ENCODE measurements at regions not wholly inside any gene's neighbourhood (a gene's known extent, or its start where the extent isn't known, plus 50 kb on each side); places are given as distances from the start of the nearest gene placed in this dataset.
"Not testable (repeated sequence)": the region's sequence is repeated elsewhere in the genome, so short reads cannot be mapped to it uniquely, and the experiment has no call there.

DNA sequence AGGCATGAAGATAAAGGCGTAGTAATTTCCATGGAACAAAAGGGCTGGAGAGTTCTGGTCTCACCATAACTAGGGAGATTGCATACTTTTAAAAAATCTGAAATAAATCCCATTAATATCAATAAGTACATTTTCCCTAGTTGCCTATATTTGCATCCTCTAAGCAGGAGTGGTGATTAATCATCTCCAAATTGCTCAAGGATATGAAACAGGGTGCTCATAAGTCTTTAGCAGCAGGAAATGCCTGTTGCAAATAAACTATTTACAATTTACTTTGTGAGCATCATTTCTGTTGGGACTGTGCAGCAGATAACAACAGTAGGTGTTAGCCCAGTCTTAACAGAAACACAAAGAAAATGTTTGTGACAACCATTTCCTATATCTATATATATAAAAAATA is 92.4 kb upstream of the TMEM178A start:
- no peak for DNase-seq (ENCODE audit: low spot score)

DNA sequence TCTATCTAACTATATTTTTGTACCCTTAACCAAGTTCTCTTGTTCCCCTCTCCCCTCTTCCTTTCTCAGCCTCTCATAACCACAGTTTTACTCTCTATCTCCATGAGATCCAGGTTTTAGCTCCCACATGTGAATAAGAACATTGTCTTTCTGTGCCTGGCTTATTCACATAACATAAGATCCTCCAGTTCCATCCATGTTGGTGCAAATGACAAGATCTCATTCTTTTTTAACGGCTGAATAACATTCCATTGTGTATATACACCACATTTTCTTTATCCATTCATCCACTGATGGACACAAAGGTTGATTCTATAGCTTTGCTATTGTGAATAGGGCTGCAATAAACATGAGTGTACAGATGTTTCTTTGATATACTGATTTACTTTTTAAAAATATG is 83.9 kb upstream of the TMEM178A start:
- DNase-seq (ENCODE audit: low spot score), result no peak

DNA sequence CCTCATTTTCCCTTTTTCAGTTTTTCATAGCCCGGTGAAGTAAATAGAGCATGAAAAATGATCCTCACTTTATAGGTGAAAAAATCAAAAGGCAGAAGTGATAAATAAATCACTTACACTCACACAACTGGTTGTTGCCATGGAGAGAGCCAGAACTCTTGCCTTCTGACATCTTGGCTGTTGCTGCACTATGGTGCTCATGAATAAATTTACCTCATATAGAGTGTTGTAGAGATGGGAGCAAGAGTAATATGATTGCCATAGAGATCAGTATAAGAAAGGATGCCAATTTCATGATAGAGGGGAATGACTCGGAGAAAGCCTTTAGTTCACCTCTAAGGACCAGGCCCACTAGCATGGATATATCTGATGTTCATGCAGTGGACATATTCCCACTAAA is 82.5 kb upstream of the TMEM178A start:
- DNase-seq (ENCODE audit: low spot score), result no peak

DNA sequence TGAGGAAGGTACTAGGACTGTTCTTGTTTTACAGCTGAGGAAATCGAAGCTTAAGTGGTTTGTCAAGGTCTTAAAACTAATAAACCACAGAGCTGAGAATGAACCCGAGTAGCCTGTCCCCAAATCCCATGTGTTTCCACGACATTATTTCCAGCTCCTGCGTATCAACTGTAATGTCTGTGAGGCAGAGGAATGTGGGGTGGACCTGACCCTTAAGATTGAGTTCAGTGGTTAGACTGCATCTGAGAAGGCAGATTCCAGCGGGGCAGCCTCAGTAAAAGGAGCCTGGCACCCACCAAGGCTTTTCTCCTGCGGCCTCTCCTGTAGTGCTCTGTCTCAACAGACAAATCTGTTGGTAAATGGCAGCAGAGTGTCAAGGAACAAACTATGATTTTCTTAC is 81.9 kb upstream of the TMEM178A start:
- DNase-seq (ENCODE audit: low spot score), result no peak

DNA sequence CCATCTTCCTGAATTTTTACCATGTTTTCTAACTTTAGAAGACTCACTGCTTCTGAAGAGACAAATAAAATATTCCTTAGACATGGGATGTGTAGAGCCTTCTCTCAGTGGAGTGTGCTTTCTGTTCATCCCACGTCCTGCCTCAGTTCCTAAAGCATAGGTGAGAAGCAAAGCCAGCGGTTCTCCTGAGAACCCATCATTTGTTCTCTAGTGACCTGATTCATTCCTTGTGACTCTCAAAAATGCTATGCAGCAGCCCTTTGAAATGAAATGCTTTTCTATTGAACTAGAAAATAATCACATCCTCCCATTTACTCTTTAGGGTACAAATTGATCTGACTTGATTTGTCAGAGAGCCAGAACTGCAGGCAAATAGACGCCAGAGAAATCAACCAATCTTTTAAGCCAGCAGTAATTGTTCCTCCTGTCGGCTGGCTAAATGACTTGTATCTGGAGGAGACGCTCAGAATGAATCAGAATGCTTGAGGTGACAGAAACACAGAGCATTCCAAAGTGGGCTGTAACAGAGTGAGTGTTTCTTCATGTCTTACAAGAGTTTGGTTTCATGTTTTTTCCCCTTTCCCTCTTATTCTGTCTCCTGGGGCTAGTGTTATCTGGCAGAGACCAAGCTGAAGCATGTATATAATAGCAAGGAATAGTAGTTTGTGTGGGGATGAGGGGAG is 81.3 kb upstream of the TMEM178A start:
- DNase-seq (ENCODE audit: low spot score), result no peak

DNA sequence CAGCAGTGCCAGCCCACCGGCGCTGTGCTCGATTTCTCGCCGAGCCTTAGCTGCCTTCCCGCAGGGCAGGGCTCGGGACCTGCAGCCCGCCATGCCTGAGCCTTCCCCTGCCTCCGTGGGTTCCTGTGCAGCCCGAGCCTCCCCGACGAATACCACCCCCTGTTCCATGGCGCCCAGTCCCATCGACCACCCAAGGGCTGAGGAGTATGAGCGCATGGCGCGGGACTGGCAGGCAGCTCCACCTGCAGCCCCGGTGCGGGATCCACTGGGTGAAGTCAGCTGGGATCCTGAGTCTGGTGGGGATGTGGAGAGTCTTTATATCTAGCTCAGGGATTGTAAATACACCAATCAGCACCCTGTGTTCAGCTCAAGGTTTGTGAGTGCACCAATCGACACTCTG is 80.2 kb upstream of the TMEM178A start:
- not testable (repeated sequence) for DNase-seq (ENCODE audit: low spot score)

DNA sequence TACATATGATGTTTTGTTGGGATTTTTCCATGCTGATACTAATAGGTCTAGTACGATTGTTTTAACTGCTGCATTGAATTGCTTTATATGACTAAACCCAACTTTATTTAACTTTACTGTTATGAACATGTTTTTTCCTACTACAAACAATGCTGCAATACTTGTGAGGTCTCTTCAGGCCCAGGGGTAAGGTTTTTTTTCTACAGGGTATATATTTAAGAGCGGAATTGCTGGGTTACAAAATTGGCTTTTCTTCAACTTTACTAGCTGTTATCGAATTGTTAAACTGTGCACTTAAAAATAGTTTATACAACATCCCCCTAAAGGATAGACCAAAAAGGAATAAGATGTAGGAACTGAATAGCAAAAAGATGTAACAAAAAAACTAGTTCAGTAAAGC is 78.5 kb upstream of the TMEM178A start:
- DNase-seq (ENCODE audit: low spot score), result no peak

DNA sequence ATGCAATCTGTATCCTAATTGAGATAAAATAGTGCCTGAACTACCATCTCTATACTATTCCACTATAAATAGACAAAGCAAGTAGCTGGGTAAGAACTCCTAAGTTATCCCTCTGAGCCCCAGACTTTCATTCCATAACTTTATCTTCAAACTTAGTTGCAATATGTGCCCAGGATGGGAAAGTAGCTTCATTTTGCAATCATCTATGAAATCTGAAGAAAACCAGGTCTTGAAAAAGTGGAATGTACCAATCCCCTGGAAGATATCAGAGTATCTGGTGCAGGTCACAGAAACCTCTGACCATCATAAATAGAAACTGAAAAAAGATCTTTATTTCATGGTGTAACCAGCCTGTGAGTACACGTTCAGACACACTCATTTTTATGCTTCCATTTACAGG is 78.1 kb upstream of the TMEM178A start:
- no peak for DNase-seq (ENCODE audit: low spot score)

DNA sequence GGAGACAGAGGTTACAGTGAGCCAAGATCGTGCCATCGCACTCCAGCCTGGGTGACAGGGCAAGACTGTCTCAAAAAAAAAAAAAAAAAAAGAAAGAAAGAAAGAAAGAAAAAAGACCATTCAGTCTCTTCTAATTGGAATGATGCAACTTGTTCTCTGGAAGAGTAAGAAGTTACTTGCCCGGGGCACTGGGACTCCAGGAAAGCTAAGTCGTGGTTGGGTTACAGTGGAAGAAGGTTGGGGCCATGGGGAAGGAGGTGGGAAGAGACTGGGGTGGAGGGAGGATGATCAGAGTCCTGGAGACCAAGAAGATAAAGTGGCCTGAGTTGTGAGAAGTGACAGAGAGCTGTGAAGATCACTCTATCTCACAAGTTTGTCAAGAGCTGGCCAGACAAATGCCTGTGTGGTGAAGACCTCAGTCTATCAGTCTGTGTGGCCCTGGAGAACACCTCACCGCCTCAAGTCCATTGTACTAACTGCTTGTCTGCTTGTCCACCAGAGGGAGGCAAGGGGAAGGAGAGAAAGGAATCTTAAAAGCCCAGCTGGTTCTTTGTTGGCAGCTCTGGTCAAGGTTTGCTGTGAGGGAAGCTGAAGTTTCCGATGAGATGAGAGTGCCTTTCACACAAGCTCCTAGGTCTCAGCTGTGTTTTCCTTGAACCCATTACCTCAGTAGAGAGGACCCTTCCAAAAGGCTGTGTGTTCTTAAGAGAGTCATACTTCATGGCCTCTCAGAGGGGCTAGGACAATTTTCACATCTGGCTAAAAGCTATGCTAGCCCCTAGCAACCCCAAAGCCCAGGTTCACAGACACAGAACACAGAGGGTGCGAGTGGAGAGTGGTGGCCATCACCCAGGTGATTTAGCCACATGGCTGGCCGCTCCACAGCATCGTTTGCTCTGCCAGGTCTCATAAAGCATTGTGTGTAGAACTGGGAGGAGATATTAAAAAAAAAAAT is 72.0 kb upstream of the TMEM178A start:
- no peak for DNase-seq (ENCODE audit: low spot score)

DNA sequence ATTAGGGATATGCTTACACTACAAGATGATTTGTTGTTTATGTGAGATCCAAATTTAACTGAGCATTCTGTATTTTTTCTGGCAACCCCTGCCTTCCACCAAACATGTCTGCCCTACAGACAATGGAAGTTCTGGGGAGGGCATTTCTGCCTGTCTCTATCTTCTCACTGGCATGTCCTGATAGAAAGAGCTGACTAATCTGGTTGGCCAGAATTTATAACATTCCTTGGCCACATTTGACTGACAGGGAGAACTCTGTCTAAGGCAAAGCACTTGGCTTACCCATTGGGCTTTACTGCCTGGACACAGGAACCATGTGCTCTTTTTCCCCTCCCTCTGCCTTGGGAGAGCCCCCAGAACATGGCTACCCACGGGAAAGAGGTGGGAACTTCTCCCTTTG is 70.6 kb upstream of the TMEM178A start:
- DNase-seq (ENCODE audit: low spot score), result no peak

DNA sequence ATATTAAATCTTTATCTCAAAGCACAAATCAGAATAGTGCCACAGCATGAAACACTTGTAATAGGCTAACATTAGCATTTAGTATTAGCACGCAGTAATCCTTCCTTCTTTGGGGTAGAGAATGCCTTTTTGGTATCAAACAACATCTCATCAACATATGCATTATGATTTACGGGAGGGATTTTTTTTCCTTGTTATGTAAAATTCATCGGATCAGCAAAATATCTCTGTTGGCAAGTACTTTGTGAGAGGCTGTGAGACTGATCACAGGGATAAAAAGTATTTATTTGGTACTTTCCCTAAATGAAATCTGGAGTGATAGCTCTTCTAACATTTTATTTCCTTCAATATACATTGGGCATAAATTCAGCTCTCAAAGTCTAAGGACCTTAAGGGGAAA is 68.4 kb upstream of the TMEM178A start:
- no peak for DNase-seq (ENCODE audit: low spot score)

DNA sequence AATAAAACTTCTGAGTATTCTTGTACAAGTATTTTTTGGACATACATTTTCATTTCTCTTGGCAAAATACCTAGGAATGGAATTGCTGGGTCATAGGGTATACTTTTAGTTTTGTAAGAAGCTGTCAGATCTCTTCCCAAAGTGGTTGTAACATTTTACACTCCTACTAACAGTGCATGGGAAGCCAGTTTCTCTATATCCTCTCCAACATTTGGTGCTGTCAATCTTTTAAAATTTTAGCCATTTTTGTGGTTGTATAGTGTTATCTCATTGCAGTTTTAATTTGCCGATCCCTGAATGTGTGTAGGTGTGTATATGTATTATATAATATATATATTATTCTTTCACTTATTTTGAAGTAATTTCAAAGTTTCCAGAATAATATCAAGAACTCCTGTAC is 63.1 kb upstream of the TMEM178A start:
- no peak for DNase-seq (ENCODE audit: low spot score)

DNA sequence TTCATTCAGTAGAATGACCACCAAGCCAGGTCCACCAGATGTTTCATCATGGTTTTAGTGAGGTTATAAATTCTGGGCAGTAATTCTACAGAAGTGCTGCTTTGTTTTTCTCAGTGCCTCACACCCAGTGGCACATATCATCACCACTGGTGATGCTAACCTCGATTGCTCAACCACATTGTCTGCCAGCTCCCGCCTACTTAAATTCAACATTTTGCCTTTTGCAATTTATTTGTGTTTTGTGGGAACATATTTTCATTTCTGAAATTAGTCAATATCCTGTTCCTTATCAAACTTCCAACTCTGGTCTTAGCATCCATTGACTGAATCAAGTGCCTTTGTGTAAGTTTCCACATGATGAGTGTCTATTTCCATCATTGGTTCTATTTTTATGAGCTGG is 62.3 kb upstream of the TMEM178A start:
- no peak for DNase-seq (ENCODE audit: low spot score)

DNA sequence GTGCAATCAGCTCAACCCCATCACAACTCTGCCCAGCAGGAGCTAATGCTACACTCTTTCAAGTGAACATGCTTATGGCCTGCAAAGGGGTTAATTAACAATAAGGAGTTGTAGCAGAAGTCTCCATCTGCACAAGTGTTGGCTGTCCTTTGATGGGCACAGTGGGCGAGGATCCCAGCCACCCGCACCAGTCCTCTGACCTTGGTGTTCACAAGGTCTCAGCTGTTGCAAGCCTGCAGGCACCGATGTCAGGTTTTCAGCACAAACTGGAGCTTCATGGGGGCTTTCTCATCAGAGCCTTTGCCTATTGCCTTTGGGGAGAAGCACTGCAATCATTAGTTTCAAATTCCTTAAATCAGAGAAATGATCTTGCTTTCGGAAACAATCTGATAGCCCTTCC is 60.9 kb upstream of the TMEM178A start:
- DNase-seq (ENCODE audit: low spot score), result no peak

DNA sequence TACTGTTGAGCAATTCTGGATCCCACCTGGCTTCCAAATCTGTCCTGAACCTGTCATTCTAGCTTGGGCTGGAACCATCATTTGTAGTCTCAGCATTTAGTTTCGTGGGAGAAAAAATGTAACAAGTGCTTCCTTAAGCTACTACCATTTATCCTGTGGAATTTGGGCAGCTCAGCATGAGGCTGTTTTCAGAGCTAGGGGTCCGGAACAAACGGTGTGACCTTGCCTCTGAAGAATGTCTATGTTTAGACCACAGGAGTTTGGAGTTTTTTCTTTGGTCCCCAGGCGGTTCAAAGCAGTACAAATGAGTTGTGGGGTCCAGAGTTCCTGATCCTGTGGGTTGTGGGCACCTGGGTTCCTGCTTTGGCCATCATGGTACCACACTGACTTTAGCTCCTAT is 59.1 kb upstream of the TMEM178A start:
- DNase-seq (ENCODE audit: low spot score), result no peak

DNA sequence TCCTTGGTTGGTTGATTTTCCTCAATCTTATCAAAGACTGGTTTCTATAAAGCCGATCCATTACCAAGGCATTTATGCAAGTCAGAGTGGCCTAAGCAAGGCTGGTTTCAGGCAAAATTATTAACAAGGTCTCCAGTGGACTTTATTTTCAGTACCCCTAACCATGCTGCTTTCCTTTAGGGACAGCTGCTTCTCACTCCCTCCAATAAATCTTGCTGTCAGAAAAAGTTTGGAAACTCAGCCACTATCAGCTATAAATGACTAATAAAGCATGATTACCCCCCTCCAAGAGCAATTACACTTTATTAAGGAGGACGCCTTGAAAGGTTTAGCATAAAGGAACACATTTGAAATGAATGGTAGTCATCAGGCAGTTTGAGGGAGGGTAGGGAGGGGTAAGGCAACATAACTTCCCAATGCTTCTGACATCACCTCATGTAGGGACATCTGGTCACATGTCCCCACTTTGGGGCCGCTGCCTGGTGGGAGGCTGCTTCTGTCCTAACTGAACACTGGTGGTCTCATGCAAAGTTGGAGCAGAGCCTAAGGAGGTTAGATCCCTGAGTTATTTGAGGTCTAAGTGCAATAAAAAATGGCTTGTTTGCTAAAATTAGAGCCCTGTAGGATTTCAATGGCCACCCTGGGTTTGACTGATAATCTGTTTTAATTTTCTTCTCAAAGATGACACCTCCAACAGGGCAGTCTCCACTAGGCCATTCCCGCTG is 58.0 kb upstream of the TMEM178A start:
- DNase-seq (ENCODE audit: low spot score), result no peak

DNA sequence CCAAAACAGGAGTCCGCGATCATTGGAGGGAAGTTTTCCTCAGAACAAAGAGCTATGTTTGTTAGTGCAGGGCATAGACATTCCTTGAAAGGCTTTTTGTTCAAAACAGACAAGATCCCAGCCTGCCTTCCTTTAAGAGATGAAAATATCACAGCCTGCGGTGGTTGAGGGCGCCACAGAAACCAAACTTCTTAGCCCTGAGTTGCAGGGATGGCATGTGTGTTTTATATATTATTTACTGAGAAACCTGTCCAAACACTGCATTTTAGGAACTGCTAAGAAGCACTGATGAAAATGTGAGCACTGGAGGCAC is 57.5 kb upstream of the TMEM178A start:
- no peak for DNase-seq (ENCODE audit: low spot score)

DNA sequence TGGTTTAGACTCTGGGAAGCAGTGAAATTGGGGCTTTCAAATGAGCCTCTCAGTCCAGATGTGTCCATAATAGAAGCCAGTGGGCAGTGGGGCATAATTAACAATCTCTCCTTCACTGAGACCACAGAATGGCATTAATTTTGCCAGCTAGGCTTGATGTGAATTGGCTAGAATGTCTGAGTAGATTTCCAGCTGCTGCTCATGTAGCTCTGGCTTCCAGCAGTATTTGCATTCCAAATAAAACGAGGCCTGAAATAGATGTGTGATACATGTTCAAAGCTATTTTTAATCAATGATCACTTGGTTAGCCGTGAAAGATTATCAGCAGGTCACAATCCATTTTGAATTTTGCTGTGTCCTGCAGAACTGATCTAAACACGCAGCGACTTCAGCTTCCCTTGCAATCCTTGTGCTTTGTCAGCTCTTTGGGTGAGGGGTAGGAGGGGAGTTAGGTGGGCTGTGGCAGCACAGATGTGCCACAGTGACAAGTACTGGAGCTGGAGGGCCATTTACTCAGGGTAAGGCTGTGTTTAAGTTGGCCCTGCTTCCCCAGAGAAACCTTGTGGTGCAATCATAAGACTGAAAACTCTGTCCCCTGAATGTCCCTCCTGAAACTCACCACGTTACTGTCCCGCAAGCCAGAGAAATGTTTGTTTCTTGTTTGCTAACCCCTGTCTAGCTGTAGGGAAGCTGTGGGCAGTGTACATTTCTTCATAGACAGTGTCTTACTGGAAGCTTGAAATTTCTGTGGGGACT is 56.9 kb upstream of the TMEM178A start:
- DNase-seq (ENCODE audit: low spot score), result no peak

DNA sequence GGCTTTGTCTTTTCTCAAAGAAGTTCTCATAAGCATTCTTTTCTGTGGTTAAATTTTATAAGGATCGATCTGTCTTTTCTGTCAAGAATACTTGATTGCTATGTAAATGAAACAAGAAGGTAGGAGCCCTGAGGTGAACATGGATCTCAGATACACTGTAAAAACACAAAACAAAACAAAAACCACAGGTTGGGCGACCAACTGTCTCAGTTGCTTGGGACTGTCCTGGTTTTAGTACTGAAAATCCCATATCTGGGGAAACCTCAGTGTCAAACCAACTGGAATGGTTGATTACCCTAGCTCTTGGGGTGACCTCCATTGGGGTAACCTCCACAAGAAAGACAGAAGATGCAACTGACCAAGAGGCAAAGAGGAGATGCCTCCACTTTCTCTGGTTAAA is 55.8 kb upstream of the TMEM178A start:
- DNase-seq (ENCODE audit: low spot score), result no peak

DNA sequence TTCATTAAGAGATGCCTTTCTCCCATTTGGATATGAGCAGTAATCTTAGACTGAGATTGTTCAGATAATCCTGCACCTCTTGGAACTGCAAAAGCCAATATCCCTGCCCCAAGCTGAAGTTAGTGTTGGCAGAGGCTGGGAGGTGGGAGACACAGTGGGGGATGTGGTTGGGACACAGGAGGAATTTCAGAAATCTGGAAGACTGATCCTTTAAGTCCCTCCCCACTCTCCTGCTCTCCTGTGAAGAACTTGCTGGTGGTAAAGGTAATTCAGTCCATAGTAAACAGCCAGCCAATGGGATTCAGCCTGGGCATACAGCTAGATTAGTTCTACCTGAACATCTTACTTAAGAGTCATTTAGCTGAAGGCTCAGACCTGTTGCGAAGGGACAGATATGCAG is 50.0 kb upstream of the TMEM178A start:
- DNase-seq (ENCODE audit: low spot score), result no peak
